Thyroid gland (tissue), 4 donors: ENCODE measurements at regions not wholly inside any gene's neighbourhood (a gene's known extent, or its start where the extent isn't known, plus 50 kb on each side); places are given as distances from the start of the nearest gene placed in this dataset.

Experiments
- DNase-seq, 2 donors: peaks; one replicate each; pipeline ENCODE4 v3.0.0-alpha.2; 2019
- H3K27ac ChIP-seq, 3 donors: fragments of 200-600 bp; sonication (generic); 1 replicate in 2 of 3; 2 replicates in 1 of 3; pipeline ENCODE4 v1.5.1; 2016 to 2019; ENCODE audit warnings: mild to moderate bottlenecking in 1 of 3, moderate library complexity in 1 of 3
- H3K27me3 ChIP-seq: fragments of 200-600 bp; sonication (generic); one replicate; pipeline ENCODE4 v1.5.1; 2019
- H3K36me3 ChIP-seq, 2 donors: fragments of 200-600 bp; sonication (generic); one replicate each; pipeline ENCODE4 v1.5.1; 2016 to 2019
- H3K4me1 ChIP-seq, 2 donors: fragments of 200-600 bp; sonication (generic); one replicate each; pipeline ENCODE4 v1.5.1; 2017 to 2019
- H3K4me3 ChIP-seq, 3 donors: fragments of 200-600 bp; sonication (generic); replicated peaks in 1 of 3; 1 replicate in 2 of 3; 2 replicates in 1 of 3; pipeline ENCODE4 v1.5.1; 2016; ENCODE audit warnings: mild to moderate bottlenecking in 1 of 3
- H3K9me3 ChIP-seq: fragments of 200-600 bp; sonication (generic); one replicate; pipeline ENCODE4 v1.5.1; 2017
- POLR2A ChIP-seq, 2 donors: fragments of 450-650 bp; IDR thresholded peaks; one replicate each; pipeline ENCODE4 v1.6.1; 2017; ENCODE audit warnings: antibody characterized with exemption in 2 of 2, mild to moderate bottlenecking in 2 of 2, moderate library complexity in 1 of 2
- WGBS, 2 donors: methylation state at CpG; one replicate each; pipeline ENCODE4 v1.1.5; 2017; 5-methylcytosine and 5-hydroxymethylcytosine counted together
- intact Hi-C: fragments of 100-400 bp; cut with DNase I; formaldehyde crosslinking; loops from one replicate; pipeline ENCODE4 v1.15.1; 2023
- TF ChIP-seq, protein P1 (sequence below), 6 experiments: fragments of 200-600 bp in 3 of 6; fragments of 450-650 bp in 3 of 6; sonication (generic) in 3 of 6; IDR thresholded peaks; one replicate each; pipeline ENCODE4 v1.5.1; 2016 to 2019; ENCODE audit warnings: antibody characterized with exemption in 6 of 6, mild to moderate bottlenecking in 2 of 6, inconsistent platforms in 1 of 6, moderate library complexity in 1 of 6

DNA sequence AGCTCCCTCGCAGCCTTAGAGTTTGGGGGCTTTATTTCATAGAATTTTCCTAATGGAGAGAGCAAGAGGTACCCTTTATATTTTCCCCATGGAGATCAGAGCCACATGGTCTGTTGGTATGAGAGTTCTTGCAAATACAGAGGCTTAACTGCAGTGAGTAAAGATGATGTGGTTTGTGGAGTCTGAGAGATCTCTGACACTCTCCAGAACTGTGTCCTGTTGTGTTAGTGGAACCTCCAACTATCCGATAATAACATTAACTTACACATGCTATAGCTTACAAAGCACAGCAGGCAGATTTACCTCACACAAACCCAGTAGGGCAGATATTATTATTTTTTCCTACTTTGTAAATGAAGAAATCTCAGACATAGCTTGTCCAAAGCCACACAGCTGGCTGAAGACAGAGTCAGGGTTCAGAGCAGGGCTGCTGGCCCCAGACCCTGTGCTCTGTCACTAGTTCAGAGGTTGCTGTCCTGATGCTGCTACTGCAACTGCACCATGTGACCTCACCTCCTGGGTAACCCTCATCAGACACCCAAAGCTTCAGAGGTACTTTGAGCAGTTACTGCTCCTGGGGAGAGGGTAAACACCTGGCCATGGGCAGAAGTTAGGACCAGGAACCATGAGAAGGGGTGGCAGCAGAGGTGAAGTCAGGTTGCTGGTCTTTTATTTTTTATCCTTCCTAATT is 384.8 kb upstream of the PROX1 start:
- TF ChIP-seq, protein P1, sequence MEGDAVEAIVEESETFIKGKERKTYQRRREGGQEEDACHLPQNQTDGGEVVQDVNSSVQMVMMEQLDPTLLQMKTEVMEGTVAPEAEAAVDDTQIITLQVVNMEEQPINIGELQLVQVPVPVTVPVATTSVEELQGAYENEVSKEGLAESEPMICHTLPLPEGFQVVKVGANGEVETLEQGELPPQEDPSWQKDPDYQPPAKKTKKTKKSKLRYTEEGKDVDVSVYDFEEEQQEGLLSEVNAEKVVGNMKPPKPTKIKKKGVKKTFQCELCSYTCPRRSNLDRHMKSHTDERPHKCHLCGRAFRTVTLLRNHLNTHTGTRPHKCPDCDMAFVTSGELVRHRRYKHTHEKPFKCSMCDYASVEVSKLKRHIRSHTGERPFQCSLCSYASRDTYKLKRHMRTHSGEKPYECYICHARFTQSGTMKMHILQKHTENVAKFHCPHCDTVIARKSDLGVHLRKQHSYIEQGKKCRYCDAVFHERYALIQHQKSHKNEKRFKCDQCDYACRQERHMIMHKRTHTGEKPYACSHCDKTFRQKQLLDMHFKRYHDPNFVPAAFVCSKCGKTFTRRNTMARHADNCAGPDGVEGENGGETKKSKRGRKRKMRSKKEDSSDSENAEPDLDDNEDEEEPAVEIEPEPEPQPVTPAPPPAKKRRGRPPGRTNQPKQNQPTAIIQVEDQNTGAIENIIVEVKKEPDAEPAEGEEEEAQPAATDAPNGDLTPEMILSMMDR (IDR thresholded peaks at IDR 0.05), result no peak
- no peak for TF ChIP-seq POLR2A (IDR thresholded peaks at IDR 0.05)
- Histone ChIP-seq H3K27me3 (no peaks in the 10 kb centered on the region), H3K27ac (no peak overlapping the region), H3K4me1 (no peaks in the 10 kb centered on the region), H3K36me3 (no peaks in the 10 kb centered on the region), H3K9me3 (no peaks in the 10 kb centered on the region), H3K4me3 (no peak overlapping the region)
- intact Hi-C loops, result no loop called here
- WGBS, 2 donors, result 86 to 93% methylated on average over 2 of the region's 2 CpGs
- no peak for DNase-seq

GRCh38 chr1:213604477-213604876 is 383.3 kb upstream of the PROX1 start:
- 88 to 97% methylated on average over 4 of the region's 4 CpGs for WGBS, 2 donors
- H3K4me1 ChIP-seq, result no peaks in the 10 kb centered on the region
- no peak overlapping the region for H3K4me3 ChIP-seq
- H3K9me3 ChIP-seq, result no peaks in the 10 kb centered on the region
- intact Hi-C loops, result no loop called here
- no peak for DNase-seq
- H3K27ac ChIP-seq, result no peak overlapping the region
- H3K36me3 ChIP-seq, result no peaks in the 10 kb centered on the region
- TF ChIP-seq, protein P1 (IDR thresholded peaks at IDR 0.05), result no peak
- no peak for TF ChIP-seq POLR2A (IDR thresholded peaks at IDR 0.05)
- H3K27me3 ChIP-seq, result no peaks in the 10 kb centered on the region

- no peak for DNase-seq
- Histone ChIP-seq H3K4me1 (no peaks in the 10 kb centered on the region), H3K27me3 (no peaks in the 10 kb centered on the region), H3K27ac (no peak overlapping the region), H3K36me3 (no peaks in the 10 kb centered on the region), H3K4me3 (no peak overlapping the region), H3K9me3 (no peaks in the 10 kb centered on the region)
- 81 to 82% methylated on average over 9 of the region's 9 CpGs for WGBS, 2 donors
- TF ChIP-seq POLR2A (IDR thresholded peaks at IDR 0.05), result no peak
- TF ChIP-seq, protein P1 (IDR thresholded peaks at IDR 0.05), result no peak
- intact Hi-C loops, result no loop called here
Measured at GRCh38 chr1:213605732-213606131, 382.0 kb upstream of the PROX1 start.

- WGBS, 2 donors, result 65 to 69% methylated on average over 5 of the region's 5 CpGs
- TF ChIP-seq, protein P1 (IDR thresholded peaks at IDR 0.05), result no peak
- no peak for TF ChIP-seq POLR2A (IDR thresholded peaks at IDR 0.05)
- intact Hi-C loops, result no loop called here
Measured at GRCh38 chr1:213606252-213606820, 381.4 kb upstream of the PROX1 start.

DNA sequence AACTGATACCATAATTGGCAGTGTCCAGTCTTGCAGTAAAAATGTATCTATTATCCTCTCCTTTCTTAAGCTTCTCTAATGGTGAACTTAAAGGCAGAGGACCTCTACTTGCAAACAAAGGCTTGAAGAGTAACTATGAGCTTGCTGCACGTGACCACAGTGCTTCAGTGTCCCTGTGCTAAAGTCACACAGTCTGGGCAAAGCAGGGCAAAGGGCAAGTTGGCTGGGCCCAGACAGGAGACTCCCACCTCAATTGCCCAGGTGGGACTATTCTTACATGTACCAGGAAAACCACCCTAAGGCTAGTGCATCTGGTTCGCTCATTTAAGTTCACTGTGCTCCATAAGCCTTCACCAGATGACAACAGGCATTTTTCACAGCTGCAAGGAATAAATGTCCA is 374.2 kb upstream of the PROX1 start:
- H3K27me3 ChIP-seq, result no peaks in the 10 kb centered on the region
- 72 to 87% methylated on average over 2 of the region's 2 CpGs for WGBS, 2 donors
- intact Hi-C loops, result no loop called here

More at GRCh38 chr1:213606252-213606820, 381.4 kb upstream of the PROX1 start:
- H3K4me3 ChIP-seq, result no peak overlapping the region
- H3K36me3 ChIP-seq, result no peaks in the 10 kb centered on the region
- H3K27me3 ChIP-seq, result no peaks in the 10 kb centered on the region
- DNase-seq, result no peak
- H3K4me1 ChIP-seq, result no peaks in the 10 kb centered on the region
- no peak overlapping the region for H3K27ac ChIP-seq
- no peaks in the 10 kb centered on the region for H3K9me3 ChIP-seq

More for the DNA sequence above, 374.2 kb upstream of the PROX1 start:
- no peak overlapping the region for H3K4me3 ChIP-seq
- H3K27ac ChIP-seq, result no peak overlapping the region
- H3K36me3 ChIP-seq, result no peaks in the 10 kb centered on the region
- DNase-seq, result no peak
- no peaks in the 10 kb centered on the region for H3K4me1 ChIP-seq
- H3K9me3 ChIP-seq, result no peaks in the 10 kb centered on the region
- no peak for TF ChIP-seq POLR2A (IDR thresholded peaks at IDR 0.05)
